Ascending aorta (tissue), 2 donors: ENCODE measurements at regions not wholly inside any gene's neighbourhood (a gene's known extent, or its start where the extent isn't known, plus 50 kb on each side); places are given as distances from the start of the nearest gene placed in this dataset.

ENCODE experiments used
- DNase-seq, 2 donors: peaks; one replicate each; pipeline ENCODE4 v3.0.0-alpha.2; 2019; ENCODE audit warnings: low spot score in 2 of 2
- H3K27ac ChIP-seq, 2 donors: fragments of 200-600 bp; sonication (generic); one replicate each; pipeline ENCODE4 v1.5.1; 2016 to 2017; ENCODE audit warnings: mild to moderate bottlenecking in 1 of 2
- H3K27me3 ChIP-seq: fragments of 200-600 bp; sonication (generic); one replicate; pipeline ENCODE4 v1.5.1; 2017
- H3K36me3 ChIP-seq, 2 donors: fragments of 200-600 bp; sonication (generic); one replicate each; pipeline ENCODE4 v1.5.1; 2016
- H3K4me1 ChIP-seq, 2 donors: fragments of 200-600 bp; sonication (generic); one replicate each; pipeline ENCODE4 v1.5.1; 2016 to 2017; ENCODE audit warnings: mild to moderate bottlenecking in 1 of 2
- H3K4me3 ChIP-seq, 2 donors: fragments of 200-600 bp; sonication (generic); one replicate each; pipeline ENCODE4 v1.5.1; 2016 to 2017; ENCODE audit warnings: mild to moderate bottlenecking in 1 of 2
- H3K9me3 ChIP-seq, 2 donors: fragments of 200-600 bp; sonication (generic); one replicate each; pipeline ENCODE4 v1.5.1; 2016
- intact Hi-C: fragments of 100-400 bp; cut with DNase I; formaldehyde crosslinking; loops from one replicate; pipeline ENCODE4 v1.15.1; 2023
- TF ChIP-seq, protein P1 (sequence below), 3 experiments: fragments of 200-600 bp in 2 of 3; fragments of 450-650 bp in 1 of 3; sonication (generic) in 2 of 3; IDR thresholded peaks; one replicate each; pipeline ENCODE4 v1.5.1; 2016 to 2019; ENCODE audit warnings: antibody characterized with exemption in 3 of 3, mild to moderate bottlenecking in 1 of 3, moderate library complexity in 1 of 3

DNA sequence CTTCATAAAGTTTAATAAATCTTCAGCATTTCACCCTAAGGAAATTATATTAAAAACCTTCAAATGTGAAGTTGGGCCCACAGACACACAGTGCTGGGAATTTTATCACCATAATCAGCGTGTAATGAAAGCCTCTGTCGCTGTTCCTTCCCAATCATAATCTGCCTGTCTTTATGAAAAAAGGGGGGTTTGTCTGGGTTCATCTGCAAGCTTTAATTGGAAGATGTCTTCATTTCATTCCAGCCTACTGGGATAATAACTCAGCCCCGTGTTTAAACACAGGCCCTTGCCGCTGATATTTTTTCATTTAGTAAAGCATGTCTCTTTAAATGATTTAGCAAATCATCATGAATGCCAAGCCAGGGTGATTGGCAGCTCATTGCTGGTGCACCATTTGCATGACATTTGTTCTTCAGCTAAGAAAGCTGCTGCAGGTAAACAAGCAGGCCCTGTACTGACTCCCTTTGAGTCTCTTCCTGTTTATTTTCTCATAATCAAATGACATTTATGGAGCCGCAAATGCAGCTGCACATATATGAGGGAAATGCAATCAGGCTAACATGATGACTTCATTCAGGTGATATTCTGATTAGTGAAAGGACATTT, 362.9 kb upstream of the TLE4 start:
- intact Hi-C loops, result no loop called here
- DNase-seq, result no peak
- H3K4me3 ChIP-seq, result no peak overlapping the region
- no peaks in the 10 kb centered on the region for H3K4me1 ChIP-seq
- no peaks in the 10 kb centered on the region for H3K9me3 ChIP-seq
- no peaks in the 10 kb centered on the region for H3K27me3 ChIP-seq
- H3K36me3 ChIP-seq, result no peaks in the 10 kb centered on the region
- TF ChIP-seq, protein P1, sequence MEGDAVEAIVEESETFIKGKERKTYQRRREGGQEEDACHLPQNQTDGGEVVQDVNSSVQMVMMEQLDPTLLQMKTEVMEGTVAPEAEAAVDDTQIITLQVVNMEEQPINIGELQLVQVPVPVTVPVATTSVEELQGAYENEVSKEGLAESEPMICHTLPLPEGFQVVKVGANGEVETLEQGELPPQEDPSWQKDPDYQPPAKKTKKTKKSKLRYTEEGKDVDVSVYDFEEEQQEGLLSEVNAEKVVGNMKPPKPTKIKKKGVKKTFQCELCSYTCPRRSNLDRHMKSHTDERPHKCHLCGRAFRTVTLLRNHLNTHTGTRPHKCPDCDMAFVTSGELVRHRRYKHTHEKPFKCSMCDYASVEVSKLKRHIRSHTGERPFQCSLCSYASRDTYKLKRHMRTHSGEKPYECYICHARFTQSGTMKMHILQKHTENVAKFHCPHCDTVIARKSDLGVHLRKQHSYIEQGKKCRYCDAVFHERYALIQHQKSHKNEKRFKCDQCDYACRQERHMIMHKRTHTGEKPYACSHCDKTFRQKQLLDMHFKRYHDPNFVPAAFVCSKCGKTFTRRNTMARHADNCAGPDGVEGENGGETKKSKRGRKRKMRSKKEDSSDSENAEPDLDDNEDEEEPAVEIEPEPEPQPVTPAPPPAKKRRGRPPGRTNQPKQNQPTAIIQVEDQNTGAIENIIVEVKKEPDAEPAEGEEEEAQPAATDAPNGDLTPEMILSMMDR (IDR thresholded peaks at IDR 0.05), result no peak
- no peak overlapping the region for H3K27ac ChIP-seq

DNA sequence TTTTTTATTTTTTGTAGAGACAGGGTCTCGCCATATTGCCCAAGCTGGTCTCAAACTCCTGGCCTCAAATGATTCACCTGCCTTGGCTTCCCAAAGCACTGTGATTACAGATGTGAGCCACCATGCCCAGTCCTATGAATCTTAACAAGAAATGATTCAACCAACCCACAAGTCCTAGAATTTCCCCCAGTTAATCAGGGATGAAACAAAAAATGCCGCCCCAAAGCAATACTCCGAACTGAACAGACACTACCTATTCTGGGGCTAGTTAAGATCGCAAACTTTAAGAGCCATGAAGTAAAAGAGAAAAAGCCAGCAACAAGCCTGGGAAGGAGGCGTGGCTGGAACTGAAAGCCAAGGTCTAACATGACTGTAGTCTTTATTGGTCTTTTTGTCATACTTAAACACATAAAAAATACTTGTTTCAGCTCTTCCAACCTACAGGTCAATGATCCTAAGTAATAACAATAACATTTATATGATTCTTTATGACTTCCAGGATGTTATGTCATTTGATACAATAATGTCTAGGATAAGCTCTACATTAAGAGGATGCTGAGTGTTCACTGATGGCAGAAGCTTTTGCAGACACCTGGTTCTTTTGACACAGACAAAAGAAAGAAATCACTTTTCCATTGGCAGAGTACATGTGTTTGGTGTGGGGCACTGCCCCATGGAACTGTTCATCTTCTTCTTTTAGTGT, 361.1 kb upstream of the TLE4 start:
- H3K9me3 ChIP-seq, result no peaks in the 10 kb centered on the region
- DNase-seq, result no peak
- TF ChIP-seq, protein P1 (IDR thresholded peaks at IDR 0.05), result no peak
- no peak overlapping the region for H3K27ac ChIP-seq
- no peaks in the 10 kb centered on the region for H3K36me3 ChIP-seq
- no peaks in the 10 kb centered on the region for H3K4me1 ChIP-seq
- H3K27me3 ChIP-seq, result no peaks in the 10 kb centered on the region
- no peak overlapping the region for H3K4me3 ChIP-seq
- intact Hi-C loops, result no loop called here

DNA sequence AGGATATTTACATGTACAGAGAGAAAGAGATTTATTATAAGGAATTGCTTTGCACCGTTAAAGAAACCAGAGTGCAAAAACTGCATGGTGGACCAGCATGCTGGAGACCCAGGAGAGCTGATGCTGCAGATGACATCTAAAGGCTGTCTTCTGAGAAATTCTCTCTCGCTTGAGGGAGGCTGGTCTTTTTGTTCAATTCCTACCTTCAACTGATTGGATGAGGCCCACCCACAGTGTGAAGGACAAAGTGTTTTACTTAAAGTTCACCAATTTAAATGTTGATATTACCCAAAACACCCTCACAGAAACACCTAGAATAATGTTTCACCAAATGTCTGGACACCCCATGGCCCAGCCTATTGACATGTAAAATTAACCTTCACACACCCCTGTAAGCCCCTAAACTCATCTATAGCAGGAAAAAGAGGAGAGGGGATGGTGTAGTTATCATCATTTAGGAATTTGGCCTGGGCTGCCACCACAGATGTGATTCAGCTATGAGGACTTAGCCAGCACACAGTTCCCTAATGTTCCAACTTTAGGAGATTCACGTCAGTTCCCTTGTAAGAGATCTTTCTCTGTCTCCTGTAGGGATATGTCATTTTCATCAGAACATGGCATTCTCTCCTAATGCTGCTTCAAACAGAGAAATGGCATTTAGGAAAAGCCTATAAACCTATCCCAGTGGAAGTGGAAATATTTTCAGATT, 358.2 kb upstream of the TLE4 start:
- no peak for DNase-seq
- H3K36me3 ChIP-seq, result no peaks in the 10 kb centered on the region
- H3K4me1 ChIP-seq, result no peaks in the 10 kb centered on the region
- H3K4me3 ChIP-seq, result no peak overlapping the region
- no peaks in the 10 kb centered on the region for H3K9me3 ChIP-seq
- H3K27ac ChIP-seq, result no peak overlapping the region
- intact Hi-C loops, result no loop called here
- TF ChIP-seq, protein P1 (IDR thresholded peaks at IDR 0.05), result no peak
- no peaks in the 10 kb centered on the region for H3K27me3 ChIP-seq

DNA sequence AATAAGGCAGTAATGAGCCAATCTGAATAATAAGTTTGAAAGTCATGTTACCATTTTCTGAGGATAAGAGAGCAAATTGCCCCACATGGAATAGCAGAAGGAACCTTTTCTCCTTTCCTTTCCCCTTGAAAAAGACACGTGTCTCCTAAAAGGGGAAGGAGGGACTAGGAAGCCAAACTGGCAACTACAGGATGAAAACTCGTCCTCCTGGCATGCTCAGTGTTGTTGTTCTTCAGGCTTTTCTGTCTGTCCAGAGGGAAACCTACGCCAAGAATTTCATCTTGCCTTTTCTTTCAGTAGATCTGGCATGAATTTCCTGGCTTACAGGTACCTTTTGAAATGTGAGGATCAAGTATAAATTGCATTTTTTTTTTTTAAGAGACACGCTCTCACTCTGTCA, 355.9 kb upstream of the TLE4 start:
- TF ChIP-seq, protein P1 (IDR thresholded peaks at IDR 0.05), result no peak
- Histone ChIP-seq H3K4me1 (no peaks in the 10 kb centered on the region), H3K9me3 (no peaks in the 10 kb centered on the region), H3K4me3 (no peak overlapping the region), H3K36me3 (no peaks in the 10 kb centered on the region), H3K27me3 (no peaks in the 10 kb centered on the region), H3K27ac (no peak overlapping the region)
- intact Hi-C loops, result no loop called here
- DNase-seq, result no peak

DNA sequence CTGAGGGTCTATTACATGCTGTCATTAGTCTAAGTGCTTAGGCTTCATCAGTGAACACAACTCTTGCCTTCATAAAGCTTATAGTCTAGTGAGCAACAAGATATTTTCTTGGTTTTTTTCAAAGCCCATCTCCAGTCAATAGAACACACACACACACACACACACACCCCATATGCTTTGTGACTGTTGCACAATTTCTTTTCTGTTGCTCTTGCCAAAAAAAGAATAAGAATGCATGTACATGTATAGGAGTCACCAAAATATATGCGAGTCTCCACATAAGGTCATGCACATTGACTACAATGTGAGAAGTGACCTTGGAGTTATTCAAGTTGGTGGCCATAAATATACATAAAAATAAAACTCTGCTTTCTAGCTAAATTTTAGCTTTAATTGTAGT, 351.5 kb upstream of the TLE4 start:
- no peaks in the 10 kb centered on the region for H3K36me3 ChIP-seq
- H3K27me3 ChIP-seq, result no peaks in the 10 kb centered on the region
- no peak overlapping the region for H3K27ac ChIP-seq
- no peak for DNase-seq
- TF ChIP-seq, protein P1 (IDR thresholded peaks at IDR 0.05), result no peak
- intact Hi-C loops, result no loop called here
- no peaks in the 10 kb centered on the region for H3K9me3 ChIP-seq
- H3K4me3 ChIP-seq, result no peak overlapping the region
- no peaks in the 10 kb centered on the region for H3K4me1 ChIP-seq
